COLO668 (cell line): ENCODE measurements at regions not wholly inside any gene's neighbourhood (a gene's known extent, or its start where the extent isn't known, plus 50 kb on each side); places are given as distances from the start of the nearest gene placed in this dataset.

ENCODE experiments used
- DNase-seq: peaks from one replicate; lab custom pipeline; 2025; ENCODE audit not compliant: unreplicated experiment; lab: John Stamatoyannopoulos, UW

DNA sequence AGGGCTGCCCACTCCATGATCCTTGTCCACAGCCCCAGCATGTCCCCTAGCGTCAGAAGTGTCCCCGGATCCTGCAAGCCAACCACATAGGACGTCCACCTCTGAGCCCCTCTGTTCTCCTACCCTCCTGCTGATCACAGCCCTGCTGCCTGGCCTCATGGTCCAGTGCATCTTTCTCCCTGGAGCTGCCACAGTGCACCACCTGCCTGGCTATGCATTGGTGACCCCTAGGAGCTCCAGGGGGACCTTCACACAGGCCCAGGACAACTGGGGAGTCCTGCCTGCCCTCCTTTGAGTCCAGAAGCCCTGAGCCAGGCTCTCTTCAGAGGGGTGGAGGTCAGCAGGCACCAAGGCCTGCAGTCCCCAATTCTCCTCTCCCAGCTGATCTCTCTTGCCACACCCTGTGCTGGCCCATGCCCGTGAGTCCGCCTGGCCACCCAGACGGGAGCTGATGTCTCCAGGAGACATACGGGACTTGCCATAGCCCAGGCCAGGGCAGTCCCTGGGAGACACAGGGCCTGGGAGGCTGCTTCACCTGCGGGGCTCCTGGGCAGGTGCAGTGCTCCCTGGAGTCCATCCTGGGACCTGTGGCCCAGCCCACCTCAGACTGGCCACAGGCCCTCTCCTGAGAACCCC lies 77.4 kb upstream of the RET start:
- no peak for DNase-seq

DNA sequence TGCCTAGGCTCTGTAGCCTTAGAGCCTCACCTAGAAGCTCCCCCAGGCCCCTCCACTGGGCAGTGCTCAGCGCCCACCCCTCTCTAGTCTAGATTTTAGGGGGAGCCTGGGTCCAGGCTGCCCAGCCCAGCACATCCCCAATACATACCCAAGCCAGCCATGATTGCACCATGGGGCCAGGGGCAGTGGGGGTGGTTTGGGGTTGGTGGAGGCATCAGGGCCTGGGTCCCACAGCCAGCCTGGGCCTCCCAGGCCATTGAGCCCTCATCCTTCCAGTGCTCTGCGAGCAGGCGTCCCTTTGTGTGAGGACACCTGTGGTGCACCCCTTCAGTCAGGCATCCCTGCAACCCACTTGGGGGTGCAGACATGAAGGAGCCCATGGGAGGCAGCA lies 76.9 kb upstream of the RET start:
- no peak for DNase-seq

- DNase-seq, result no peak
Measured at GRCh38 chr10:43000651-43001426, 76.0 kb upstream of the RET start.

DNA sequence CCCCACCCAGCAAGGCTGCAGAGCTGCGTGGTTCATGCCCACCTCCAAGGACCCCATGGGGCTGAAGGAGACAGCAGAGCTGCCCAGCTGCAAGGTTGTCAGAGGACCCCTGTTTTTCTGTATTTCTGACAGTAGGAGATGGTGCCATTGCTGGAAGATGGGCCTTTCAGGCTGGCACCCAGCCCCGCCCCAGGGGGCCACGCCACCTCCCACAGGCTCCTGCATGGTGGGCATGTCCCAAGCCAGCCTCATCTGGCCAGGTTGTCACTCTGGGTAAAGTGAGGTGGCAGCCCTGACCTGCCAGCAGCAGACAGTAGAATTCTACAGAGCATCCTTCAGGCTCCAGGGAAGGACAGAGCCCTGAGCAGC lies 75.5 kb upstream of the RET start:
- no peak for DNase-seq

- DNase-seq, result no peak
Measured at GRCh38 chr10:43002596-43002995, 74.3 kb upstream of the RET start.

DNA sequence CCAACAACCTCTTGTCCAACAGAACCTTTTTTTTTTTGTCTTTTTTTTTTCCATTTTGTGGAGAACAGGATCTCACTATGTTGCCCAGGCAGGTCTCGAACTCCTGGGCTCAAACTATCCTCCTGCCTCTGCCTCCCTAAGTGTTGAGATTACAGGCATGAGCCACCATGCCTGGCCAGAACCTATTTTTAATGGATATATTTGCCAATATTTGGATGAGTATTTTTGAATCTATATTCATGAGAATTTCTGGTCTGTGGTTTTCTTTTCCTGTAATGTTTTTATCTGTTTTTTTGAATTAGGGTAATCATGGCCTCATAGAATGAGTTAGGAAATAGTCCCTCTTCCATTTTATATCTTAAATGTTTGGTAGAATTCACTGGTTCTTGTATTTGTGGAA lies 70.4 kb upstream of the RET start:
- DNase-seq, result no peak

GRCh38 chr10:43012578-43012977 lies 64.3 kb upstream of the RET start:
- no peak for DNase-seq

- no peak for DNase-seq
Measured at GRCh38 chr10:43013065-43013464, 63.8 kb upstream of the RET start.

DNA sequence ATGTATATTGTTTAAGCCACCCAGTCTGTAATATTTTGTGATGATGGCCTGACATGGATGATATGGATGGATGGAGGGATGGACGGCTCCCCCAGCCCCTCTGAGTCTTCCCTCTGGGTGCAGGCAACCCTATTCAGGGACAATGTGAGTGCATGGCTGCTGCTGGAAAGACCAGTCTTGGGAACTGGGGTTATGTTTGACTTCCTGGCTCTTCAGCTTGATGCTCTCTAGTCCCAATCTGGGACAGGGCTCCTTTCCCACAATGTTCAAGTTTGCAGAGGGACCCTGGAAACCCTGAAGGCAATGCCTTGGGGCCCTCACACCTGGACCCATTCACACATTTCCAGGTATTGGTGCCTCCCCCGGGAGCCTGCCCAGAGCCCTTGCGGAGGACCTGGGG lies 52.3 kb upstream of the RET start:
- no peak for DNase-seq

DNA sequence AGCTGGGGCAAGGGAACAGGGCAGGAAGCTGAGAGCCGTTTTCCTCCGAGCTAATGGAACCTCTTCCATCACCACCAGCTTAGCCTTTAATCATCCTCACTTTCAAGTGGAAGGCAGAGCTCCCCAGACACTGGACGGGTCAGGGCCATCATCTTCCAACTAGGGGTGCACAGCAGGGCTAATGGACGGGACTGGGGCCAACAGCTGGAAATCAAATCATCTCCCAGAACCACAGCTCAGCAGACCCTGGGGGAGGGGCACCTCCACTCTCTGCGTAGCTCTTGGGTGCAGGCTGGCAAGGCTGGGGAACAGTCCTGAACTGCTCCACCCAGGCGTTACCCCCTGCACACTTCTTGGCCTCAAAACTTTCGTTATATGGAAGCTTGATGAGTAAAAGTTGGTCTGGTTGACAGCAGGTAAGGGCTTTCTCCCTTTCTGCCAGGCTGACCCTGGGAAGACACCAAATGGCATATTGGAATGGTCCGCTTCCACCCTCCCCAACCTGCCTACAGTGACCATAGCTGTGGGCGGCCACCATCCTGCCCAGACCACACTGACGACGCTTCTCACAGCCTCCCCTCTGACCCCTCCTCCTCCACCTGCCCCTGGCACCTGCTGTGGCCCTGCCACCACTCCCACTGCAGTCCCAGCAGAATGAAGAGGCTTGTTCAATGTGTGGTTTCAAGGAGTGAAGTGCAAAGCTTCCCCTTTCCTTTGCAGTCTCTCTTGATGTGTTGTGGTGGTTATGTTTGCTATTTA lies 51.7 kb upstream of the RET start:
- peak; percentile 35 for DNase-seq

GRCh38 chr10:43026039-43026973 lies 50.6 kb upstream of the RET start:
- DNase-seq, result peak; percentile 64
